Immature natural killer cell (primary cell): ENCODE measurements at regions not wholly inside any gene's neighbourhood (a gene's known extent, or its start where the extent isn't known, plus 50 kb on each side); places are given as distances from the start of the nearest gene placed in this dataset.
"Not testable (repeated sequence)": the region's sequence is repeated elsewhere in the genome, so short reads cannot be mapped to it uniquely, and the experiment has no call there.

Experiments used
- DNase-seq, 3 donors: peaks; one replicate each; pipeline ENCODE4 v3.0.0; 2022; ENCODE audit warnings: mixed read lengths in 1 of 3
- H3K27ac Mint-ChIP-seq, 6 donors: one replicate each; pipeline ENCODE4 v1.8.0; 2020; ENCODE audit warnings: mixed read lengths in 6 of 6, mild to moderate bottlenecking in 5 of 6, inconsistent platforms in 4 of 6, moderate library complexity in 3 of 6
- H3K27me3 Mint-ChIP-seq, 3 donors: one replicate each; pipeline ENCODE4 v1.8.0; 2020 to 2021; ENCODE audit warnings: low read depth in 3 of 3, mild to moderate bottlenecking in 3 of 3, mixed read lengths in 3 of 3, moderate library complexity in 3 of 3, inconsistent platforms in 1 of 3
- H3K36me3 Mint-ChIP-seq, 3 donors: one replicate each; pipeline ENCODE4 v1.8.0; 2020; ENCODE audit warnings: mixed read lengths in 3 of 3, inconsistent platforms in 2 of 3, mild to moderate bottlenecking in 2 of 3
- H3K4me1 Mint-ChIP-seq, 2 donors: one replicate each; pipeline ENCODE4 v1.8.0; 2020; ENCODE audit warnings: inconsistent platforms in 2 of 2, mild to moderate bottlenecking in 2 of 2, mixed read lengths in 2 of 2, moderate library complexity in 1 of 2
- H3K4me3 Mint-ChIP-seq, 5 donors: one replicate each; pipeline ENCODE4 v1.8.0; 2020; ENCODE audit warnings: mild to moderate bottlenecking in 5 of 5, mixed read lengths in 5 of 5, inconsistent platforms in 3 of 5, moderate library complexity in 3 of 5
- H3K9me3 Mint-ChIP-seq, 6 donors: one replicate each; pipeline ENCODE4 v1.8.0; 2020; ENCODE audit warnings: mild to moderate bottlenecking in 6 of 6, mixed read lengths in 6 of 6, inconsistent platforms in 4 of 6, moderate library complexity in 3 of 6

DNA sequence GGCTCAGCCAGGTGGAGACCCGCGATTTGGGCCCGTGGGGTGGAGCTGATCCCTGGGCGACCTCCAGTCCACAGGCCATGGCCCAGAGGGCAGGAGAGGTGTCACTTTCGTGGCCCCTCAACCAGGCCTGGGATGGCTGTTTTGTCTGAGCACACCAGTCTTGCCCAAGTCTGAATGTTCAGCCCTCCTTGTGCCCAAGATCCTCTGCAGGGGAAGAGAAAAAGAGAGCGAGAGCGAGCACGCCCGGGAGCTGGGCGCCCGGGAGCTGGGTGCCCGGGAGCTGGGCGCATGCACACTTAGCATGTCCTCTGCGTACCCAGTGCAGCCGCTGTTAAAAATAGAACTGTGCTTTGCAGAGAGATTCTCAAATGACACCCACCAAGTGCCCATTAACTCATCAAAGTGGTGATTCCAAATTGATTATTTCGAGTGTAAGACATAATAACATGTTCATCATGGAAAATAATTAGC, 403.3 kb upstream of the TNRC6C start:
- peaks cover 0 to 2% of the 10 kb centered on the region in 2 donors for H3K4me1 Mint-ChIP-seq
- peaks cover 1 to 7% (median 5%) of the 10 kb centered on the region in 3 donors for H3K27me3 Mint-ChIP-seq
- no peak overlapping the region for H3K27ac Mint-ChIP-seq
- no peaks in the 10 kb centered on the region for H3K36me3 Mint-ChIP-seq
- no peaks in the 10 kb centered on the region for H3K9me3 Mint-ChIP-seq
- H3K4me3 Mint-ChIP-seq: no peak overlapping the region
- DNase-seq: no peak

DNA sequence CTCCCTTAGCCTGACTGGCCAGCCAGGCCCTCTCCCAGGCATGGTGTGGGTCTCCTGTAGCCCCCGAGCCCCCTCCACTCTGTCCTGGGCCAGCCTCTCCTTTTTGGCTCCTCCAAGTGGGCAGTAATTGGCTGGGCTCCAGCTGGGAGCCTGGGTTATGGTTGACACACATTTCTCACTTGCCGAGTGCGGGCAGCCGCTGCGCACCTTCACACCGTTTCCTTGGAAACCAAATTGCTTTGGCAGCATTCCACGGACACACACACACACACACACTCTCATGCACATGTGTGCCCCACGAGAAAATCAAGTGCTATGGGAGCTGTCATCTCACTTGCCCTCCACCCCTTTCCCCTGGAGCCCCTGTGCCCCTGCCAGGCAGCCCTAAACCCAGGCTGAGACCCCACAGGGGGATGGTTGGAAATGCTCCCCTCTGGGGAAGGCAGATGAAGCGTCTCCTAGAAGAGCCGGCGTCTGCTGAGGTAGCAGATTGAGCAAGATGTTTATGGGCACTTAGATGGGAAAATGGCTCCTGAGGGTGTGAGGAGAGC, 402.7 kb upstream of the TNRC6C start:
- no peaks in the 10 kb centered on the region for H3K9me3 Mint-ChIP-seq
- H3K36me3 Mint-ChIP-seq: no peaks in the 10 kb centered on the region
- H3K4me1 Mint-ChIP-seq: peaks cover 0 to 2% of the 10 kb centered on the region in 2 donors
- H3K27me3 Mint-ChIP-seq: peaks cover 3 to 11% (median 5%) of the 10 kb centered on the region in 3 donors
- peak in 2 of 3 donors; percentile 22 to 37 for DNase-seq
- H3K4me3 Mint-ChIP-seq: no peak overlapping the region
- no peak overlapping the region for H3K27ac Mint-ChIP-seq

DNA sequence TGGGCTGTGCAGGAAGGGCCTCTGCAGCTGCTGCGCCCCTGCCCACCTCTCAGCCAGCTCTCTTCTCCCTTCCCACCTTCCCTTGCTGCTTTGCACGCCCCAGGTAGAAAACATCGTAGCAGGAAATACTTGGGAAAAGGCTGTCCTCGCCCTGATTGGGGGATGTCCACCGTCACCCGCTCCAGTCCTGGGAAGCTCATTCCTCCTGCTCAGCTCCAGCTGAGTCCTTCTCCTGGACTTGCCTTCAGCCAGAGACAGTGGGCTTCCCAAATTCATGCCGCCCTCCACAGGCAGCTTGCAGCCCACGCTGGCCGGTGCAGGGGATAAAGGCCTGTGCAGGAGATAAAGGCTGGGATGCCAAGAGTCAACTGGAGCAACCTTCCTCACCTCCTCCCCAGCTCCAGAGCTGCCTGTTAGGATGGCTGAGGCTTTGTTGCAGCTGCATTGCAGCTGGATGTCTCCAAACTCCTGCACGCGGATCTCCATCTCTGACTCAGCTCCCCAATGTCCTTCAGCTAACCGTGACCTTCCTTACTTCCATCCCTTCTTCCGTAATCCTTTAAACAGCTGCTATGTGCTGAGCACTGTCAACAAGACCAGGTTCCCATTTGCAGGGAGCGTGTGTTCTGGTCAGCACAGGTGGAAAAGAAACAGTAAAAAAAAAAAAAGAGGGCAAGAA, 402.0 kb upstream of the TNRC6C start:
- peaks cover 0 to 2% of the 10 kb centered on the region in 2 donors for H3K4me1 Mint-ChIP-seq
- H3K36me3 Mint-ChIP-seq: no peaks in the 10 kb centered on the region
- H3K9me3 Mint-ChIP-seq: no peaks in the 10 kb centered on the region
- no peak for DNase-seq
- H3K27ac Mint-ChIP-seq: no peak overlapping the region
- no peak overlapping the region for H3K4me3 Mint-ChIP-seq
- peaks cover 3 to 11% (median 5%) of the 10 kb centered on the region in 3 donors for H3K27me3 Mint-ChIP-seq

DNA sequence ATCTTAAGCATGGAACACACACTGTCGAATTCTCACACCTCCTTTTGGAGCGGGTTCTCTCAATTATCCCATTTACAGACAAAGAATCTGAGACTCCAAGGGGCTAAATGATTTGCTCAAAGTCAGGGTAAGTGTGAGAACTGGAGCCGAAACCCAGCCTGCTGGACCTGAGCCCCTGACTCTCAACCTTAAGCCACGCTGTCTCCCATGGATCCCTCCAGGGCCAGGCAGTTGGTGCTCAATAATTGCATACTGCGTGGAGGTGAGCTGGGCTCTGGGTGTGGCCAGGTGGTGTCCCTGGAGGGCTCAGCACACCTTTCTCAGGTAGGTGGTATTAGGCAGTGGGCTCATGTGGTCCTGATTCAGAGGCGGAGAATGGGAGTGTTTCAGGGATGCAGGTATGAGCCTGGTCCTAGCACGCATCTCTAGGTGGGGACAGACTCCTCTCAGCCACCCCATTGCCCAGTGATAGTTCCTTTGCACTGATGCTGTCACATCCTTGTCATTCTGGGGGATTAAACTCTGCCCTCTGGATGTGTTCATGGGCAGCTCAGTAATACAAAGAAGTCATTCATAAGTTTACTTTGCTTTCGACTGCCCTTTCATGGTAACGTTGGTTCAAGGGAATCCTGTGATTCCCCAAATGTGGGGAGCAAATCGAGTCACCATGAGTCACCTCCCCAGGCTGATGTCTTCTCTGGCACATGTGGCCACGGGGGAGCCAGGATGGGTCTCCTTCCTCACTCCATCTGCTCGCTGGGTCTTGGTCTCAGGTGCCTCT, 399.5 kb upstream of the TNRC6C start:
- Mint-ChIP-seq H3K4me1 (peaks cover 0 to 2% of the 10 kb centered on the region in 2 donors), H3K9me3 (no peaks in the 10 kb centered on the region), H3K36me3 (no peaks in the 10 kb centered on the region), H3K27me3 (peaks cover 3 to 11% (median 8%) of the 10 kb centered on the region in 3 donors), H3K4me3 (no peak overlapping the region), H3K27ac (no peak overlapping the region)
- no peak for DNase-seq

DNA sequence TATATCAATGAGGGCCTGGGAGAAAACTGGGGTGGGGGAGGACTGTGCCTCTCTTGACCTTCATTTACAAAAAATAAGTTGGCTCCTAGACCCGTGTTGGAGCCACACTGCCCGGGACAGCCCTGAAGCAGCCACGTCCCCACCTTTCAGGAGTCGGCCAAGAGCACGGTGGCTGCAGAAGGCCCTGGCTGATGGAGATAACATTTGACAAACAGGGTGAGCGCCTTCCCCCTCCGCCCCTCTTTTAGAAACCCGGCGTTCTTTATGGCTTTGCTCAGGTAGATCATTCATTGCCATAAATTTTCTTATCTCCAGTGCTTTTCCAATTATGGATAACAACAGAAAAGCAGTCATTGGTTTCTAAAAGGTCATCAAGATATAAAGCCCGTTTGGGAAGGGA, 398.1 kb upstream of the TNRC6C start:
- Mint-ChIP-seq H3K4me3 (no peak overlapping the region), H3K9me3 (no peaks in the 10 kb centered on the region), H3K27me3 (peaks cover 3 to 11% (median 5%) of the 10 kb centered on the region in 3 donors), H3K4me1 (peaks cover 0 to 2% of the 10 kb centered on the region in 2 donors), H3K27ac (no peak overlapping the region), H3K36me3 (no peaks in the 10 kb centered on the region)
- no peak for DNase-seq

DNA sequence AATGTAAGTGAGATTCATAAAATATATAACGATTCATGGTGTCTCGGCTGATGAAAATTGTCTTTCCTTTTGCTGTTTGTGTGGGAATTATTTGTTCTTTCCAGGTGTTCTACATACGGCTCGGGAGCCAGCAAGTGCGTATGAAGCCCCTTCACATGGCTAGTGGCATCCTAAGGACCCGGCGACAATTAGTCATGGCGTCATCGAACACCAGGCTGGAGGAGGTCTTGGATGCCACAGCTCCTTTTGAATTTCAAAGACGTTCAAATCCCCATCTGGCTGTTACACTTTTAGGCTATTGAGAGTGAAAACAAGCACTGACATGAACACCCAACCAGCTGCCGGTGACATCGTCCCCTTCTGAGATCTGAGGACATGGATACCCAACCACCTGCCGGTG, 397.7 kb upstream of the TNRC6C start:
- Mint-ChIP-seq H3K4me1 (peaks cover 0 to under 1% of the 10 kb centered on the region in 2 donors), H3K36me3 (no peaks in the 10 kb centered on the region), H3K27me3 (peaks cover 2 to 11% (median 5%) of the 10 kb centered on the region in 3 donors), H3K4me3 (no peak overlapping the region), H3K9me3 (no peaks in the 10 kb centered on the region), H3K27ac (no peak overlapping the region)
- no peak for DNase-seq

DNA sequence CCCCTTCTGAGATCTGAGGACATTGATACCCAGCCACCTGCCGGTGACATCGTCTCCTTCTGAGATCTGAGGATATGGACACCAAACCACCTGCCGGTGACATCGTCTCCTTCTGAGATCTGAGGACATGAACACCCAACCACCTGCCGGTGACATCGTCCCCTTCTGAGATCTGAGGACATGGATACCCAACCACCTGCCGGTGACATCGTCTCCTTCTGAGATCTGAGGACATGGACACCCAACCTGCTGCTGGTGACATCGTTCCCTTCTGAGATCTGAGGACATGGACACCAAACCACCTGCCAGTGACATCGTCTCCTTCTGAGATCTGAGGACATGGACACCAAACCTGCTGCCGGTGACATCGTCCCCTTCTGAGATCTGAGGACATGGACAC, 396.1 kb upstream of the TNRC6C start:
- not testable (repeated sequence) for H3K4me1 Mint-ChIP-seq, H3K36me3 Mint-ChIP-seq

DNA sequence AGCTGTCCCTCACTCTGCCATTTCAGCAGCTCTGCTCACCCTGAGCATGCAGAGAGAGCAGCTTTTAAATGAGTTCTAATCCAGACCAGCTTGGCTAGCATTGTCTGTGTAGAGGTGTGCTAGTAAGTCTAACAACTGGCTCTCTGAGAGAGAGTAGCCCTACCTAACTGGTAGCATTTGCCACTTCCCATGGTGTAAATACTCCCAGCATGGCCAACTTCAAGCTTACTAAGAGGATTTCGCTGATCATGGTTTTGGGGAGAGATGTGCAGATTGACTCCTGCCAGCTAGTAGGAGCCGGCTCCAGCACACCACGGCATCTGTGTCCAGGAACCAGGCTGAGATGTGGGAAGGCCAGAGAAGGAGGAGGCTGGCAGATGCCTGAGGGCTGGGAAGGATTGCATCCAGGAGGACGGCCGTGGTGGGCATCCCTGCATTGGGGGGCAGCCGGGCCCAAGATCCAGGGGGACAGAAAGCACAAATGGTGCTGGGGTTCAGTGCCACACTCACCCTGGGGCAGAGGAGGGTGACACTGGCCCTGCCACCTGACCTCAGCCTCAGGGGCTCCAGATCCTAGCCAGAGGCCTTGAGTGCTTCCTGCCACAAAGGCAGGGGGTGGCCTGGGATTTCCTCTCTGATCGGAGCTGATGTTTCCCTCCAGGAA, 394.9 kb upstream of the TNRC6C start:
- DNase-seq: no peak
- no peaks in the 10 kb centered on the region for H3K4me1 Mint-ChIP-seq
- H3K4me3 Mint-ChIP-seq: no peak overlapping the region
- no peaks in the 10 kb centered on the region for H3K9me3 Mint-ChIP-seq
- H3K27me3 Mint-ChIP-seq: peaks cover 2 to 9% (median 6%) of the 10 kb centered on the region in 3 donors
- peaks cover 0 to 1% (median 0%) of the 10 kb centered on the region in 3 donors for H3K36me3 Mint-ChIP-seq
- H3K27ac Mint-ChIP-seq: no peak overlapping the region

More for the DNA sequence above, 396.1 kb upstream of the TNRC6C start:
- H3K27ac Mint-ChIP-seq, H3K4me3 Mint-ChIP-seq, H3K27me3 Mint-ChIP-seq, DNase-seq, H3K9me3 Mint-ChIP-seq: not testable (repeated sequence)

DNA sequence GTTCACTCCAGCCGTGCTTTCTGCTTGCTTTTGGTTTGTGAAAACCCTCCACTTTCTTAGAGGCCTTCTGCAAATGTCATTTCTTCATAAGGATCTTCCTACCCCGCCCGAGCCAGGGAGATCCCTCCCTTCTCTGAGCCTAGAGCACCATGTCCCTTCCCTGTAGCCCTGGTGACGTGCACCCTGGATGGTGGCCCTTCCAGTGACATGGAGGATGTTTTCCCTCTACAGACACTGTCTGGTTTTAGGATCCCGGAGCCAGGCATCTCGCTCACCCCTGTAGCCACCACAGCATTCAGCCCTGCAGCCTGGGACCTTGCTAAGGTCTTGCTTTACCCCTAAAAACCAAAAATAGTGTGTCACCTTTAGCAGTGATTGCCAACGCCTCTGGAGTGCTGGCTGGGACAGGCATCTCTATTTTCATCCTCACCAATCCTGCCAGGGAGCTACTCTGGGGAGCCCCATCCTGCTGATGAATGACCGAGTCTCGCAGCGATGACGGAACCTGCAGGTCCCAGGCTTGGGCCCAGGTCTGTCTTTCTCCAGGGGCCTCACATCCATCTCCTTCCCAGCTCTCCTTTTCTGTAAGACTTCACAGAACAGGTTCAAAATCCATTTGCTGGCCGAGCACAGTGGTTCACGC, 394.1 kb upstream of the TNRC6C start:
- H3K27me3 Mint-ChIP-seq: peaks cover 2 to 7% (median 6%) of the 10 kb centered on the region in 3 donors
- no peaks in the 10 kb centered on the region for H3K4me1 Mint-ChIP-seq
- peaks cover 0 to 3% (median 0%) of the 10 kb centered on the region in 3 donors for H3K36me3 Mint-ChIP-seq
- no peak overlapping the region for H3K4me3 Mint-ChIP-seq
- no peak for DNase-seq
- H3K9me3 Mint-ChIP-seq: no peaks in the 10 kb centered on the region
- H3K27ac Mint-ChIP-seq: no peak overlapping the region

DNA sequence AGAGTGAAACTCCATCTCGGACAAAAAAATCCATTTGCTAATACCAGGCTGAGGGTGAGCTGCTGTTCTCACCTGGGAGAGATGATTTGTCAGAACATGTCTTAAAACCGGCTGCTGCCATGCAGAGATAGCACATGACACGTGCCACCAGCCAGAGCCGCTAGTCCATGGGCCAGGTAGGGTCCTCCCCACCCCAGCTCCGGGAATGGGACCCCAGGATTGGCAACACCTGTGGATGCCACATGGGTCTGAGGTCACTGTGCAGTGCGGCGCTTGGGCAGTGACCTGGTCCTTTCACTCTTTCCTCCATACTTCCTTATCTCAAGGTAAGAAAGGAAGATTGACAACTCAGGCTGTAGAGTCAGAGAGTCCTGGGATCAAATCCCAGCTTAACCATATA, 393.3 kb upstream of the TNRC6C start:
- H3K4me3 Mint-ChIP-seq: no peak overlapping the region
- no peaks in the 10 kb centered on the region for H3K4me1 Mint-ChIP-seq
- H3K27ac Mint-ChIP-seq: no peak overlapping the region
- H3K27me3 Mint-ChIP-seq: peaks cover 2 to 9% (median 8%) of the 10 kb centered on the region in 3 donors
- H3K36me3 Mint-ChIP-seq: peaks cover 0 to 3% (median 0%) of the 10 kb centered on the region in 3 donors
- no peak for DNase-seq
- no peaks in the 10 kb centered on the region for H3K9me3 Mint-ChIP-seq

DNA sequence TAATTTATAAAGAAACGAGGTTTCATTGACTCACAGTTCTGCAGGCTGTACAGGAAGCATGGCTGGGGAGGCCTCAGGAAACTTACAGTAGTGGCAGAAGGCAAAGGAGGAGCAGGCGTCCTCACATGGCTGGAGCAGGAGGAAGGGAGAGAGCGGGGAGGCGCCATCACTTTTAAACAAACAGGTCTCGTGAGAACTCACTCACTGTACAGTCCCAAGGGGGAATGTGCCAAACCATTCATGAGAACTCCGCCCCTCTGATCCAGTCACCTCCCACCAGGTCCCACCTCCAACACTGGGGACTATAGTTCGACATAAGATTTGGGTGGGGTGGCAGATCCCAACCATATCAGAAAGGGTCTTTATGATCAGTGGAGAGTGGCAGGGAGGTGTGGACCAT, 392.4 kb upstream of the TNRC6C start:
- peaks cover 3 to 8% (median 5%) of the 10 kb centered on the region in 3 donors for H3K27me3 Mint-ChIP-seq
- no peaks in the 10 kb centered on the region for H3K9me3 Mint-ChIP-seq
- peaks cover 0 to 3% of the 10 kb centered on the region in 2 donors for H3K4me1 Mint-ChIP-seq
- DNase-seq: no peak
- H3K36me3 Mint-ChIP-seq: peaks cover 0 to 3% (median 0%) of the 10 kb centered on the region in 3 donors
- no peak overlapping the region for H3K27ac Mint-ChIP-seq
- H3K4me3 Mint-ChIP-seq: no peak overlapping the region

DNA sequence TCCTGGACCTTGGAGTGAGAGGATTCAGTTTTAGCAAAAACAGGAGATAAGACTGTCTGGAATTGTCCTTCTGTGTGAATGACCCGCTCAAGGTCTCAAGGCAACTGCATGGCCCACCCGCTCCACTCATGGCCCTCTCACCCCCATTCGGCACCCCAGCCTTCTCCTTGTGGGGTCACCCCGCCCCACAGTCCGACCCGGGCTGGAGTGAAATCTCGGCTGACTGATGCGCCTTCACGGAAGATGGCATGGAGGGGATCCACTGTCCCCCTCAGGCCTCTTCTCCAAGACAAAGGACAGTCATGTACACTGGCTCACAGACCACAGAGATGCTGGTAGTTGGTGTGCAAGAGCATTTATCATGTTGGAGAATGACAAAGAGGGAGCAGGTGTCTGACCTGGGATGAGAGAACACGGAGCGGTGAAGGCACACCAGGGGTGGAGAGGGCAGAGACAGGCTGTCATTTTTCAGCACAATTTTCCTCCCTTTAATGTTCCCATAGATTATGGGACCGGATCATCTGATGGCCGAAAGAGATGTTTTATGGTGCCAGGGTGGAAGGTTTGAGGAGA, 391.9 kb upstream of the TNRC6C start:
- no peak for DNase-seq
- Mint-ChIP-seq H3K9me3 (no peaks in the 10 kb centered on the region), H3K36me3 (peaks cover 0 to 3% (median 0%) of the 10 kb centered on the region in 3 donors), H3K4me1 (peaks cover 4 to 8% of the 10 kb centered on the region in 2 donors), H3K4me3 (no peak overlapping the region), H3K27ac (no peak overlapping the region), H3K27me3 (peaks cover 3 to 8% (median 5%) of the 10 kb centered on the region in 3 donors)

DNA sequence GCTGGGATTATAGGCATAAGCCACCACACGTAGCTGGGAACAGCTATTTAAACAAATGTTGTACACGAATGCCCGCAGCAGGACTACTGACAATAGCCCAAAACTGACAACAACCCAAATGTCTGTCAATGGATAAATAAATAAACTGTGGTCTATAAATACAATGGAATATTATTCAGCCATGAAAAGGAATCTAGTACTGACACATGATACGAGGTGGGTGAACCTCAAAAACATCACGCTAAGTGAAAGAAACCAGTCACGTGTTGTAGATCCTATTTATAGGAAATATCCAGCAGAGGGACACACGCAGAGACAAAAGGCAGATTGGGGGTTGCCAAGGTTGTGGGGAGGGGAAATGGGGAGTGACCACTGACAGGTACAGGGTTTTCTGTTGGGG, 390.0 kb upstream of the TNRC6C start:
- Mint-ChIP-seq H3K36me3 (peaks cover 0 to 3% (median 0%) of the 10 kb centered on the region in 3 donors), H3K27me3 (peaks cover 4 to 9% (median 5%) of the 10 kb centered on the region in 3 donors), H3K4me1 (peaks cover 10 to 17% of the 10 kb centered on the region in 2 donors), H3K9me3 (no peaks in the 10 kb centered on the region), H3K4me3 (no peak overlapping the region), H3K27ac (no peak overlapping the region)
- no peak for DNase-seq
